ENCODE measurements at regions not wholly inside any gene's neighbourhood (a gene's known extent, or its start where the extent isn't known, plus 50 kb on each side); places are given as distances from the start of the nearest gene placed in this dataset.

GRCh38 chrX:720250-720649, 89.7 kb downstream of the SHOX start (continued):
- TF ChIP-seq ZNF655 (CRISPR knock-in tag; IDR thresholded peaks at IDR 0.05): no peak

- H3K36me3 ChIP-seq (ENCODE audit: control insufficient read depth, insufficient read depth, low read length): no peaks in the 10 kb centered on the region
- intact Hi-C loops (cut with micrococcal nuclease) (no loop called here), in situ Hi-C loops (cut with MboI) (no loop called here)
- H2AFZ ChIP-seq (ENCODE audit: low read depth, low read length): no peak overlapping the region
- no peak for TF ChIP-seq SREBF2 (CRISPR knock-in tag; IDR thresholded peaks at IDR 0.05)
- TF ChIP-seq RBM22 (IDR thresholded peaks at IDR 0.05; ENCODE audit: low read depth, low read length, poor library complexity, severe bottlenecking): no peak
- no peak for TF ChIP-seq XRCC4 (IDR thresholded peaks at IDR 0.05; ENCODE audit: extremely low read depth, insufficient read depth, insufficient read length)
- no peak for TF ChIP-seq ZFP30 (CRISPR knock-in tag; IDR thresholded peaks at IDR 0.05; ENCODE audit: borderline replicate concordance)
- POLR2A ChIA-PET: no interaction called here
- no peak for FAIRE-seq
- H3K9me1 ChIP-seq (ENCODE audit: control insufficient read depth, insufficient read depth, low read length): no peaks in the 10 kb centered on the region
- CTCF ChIA-PET (ENCODE audit: low intra/inter-chr PET ratio): no interaction called here
- H3K4me2 ChIP-seq (ENCODE audit: insufficient read depth, low read length): no peak overlapping the region
- DNase-seq (ENCODE audit: extremely low read depth in 1 of 4, low spot score in 3 of 4): no peak
- no peak overlapping the region for H3K27ac ChIP-seq (ENCODE audit: extremely low read depth, low read depth, low read length)
- no peaks in the 10 kb centered on the region for H3K27me3 ChIP-seq (ENCODE audit: control insufficient read depth in 2 of 2, insufficient read depth in 2 of 2, low read length in 2 of 2)
- ATAC-seq: no peak
- H3K9ac ChIP-seq (ENCODE audit: insufficient read depth in 1 of 2, low read depth in 2 of 2, low read length in 2 of 2): no peak overlapping the region
- no TSS peak for BruUV-seq (replicated peaks)
- no peaks in the 10 kb centered on the region for H3K9me3 ChIP-seq (replicated peaks; ENCODE audit: control insufficient read depth, insufficient read depth, low read depth, low read length)
- WGBS (ENCODE audit: insufficient coverage, low coverage, missing lambda C conversion rate): 0% methylated on average over 2 of the region's 3 CpGs
- H3K79me2 ChIP-seq (ENCODE audit: control insufficient read depth, insufficient read depth, low read length): no peaks in the 10 kb centered on the region
- H3K4me1 ChIP-seq (replicated peaks in 1 of 2; ENCODE audit: control insufficient read depth in 2 of 2, insufficient read depth in 2 of 2, low read length in 2 of 2): no peaks in the 10 kb centered on the region
- H3K4me3 ChIP-seq: no peak overlapping the region
- H4K20me1 ChIP-seq (replicated peaks; ENCODE audit: control insufficient read depth, insufficient read depth, low read length): no peaks in the 10 kb centered on the region
Observed at GRCh38 chrX:716136-716535, 85.5 kb downstream of the SHOX start.
